ENCODE measurements at regions not wholly inside any gene's neighbourhood (a gene's known extent, or its start where the extent isn't known, plus 50 kb on each side); places are given as distances from the start of the nearest gene placed in this dataset.

DNA sequence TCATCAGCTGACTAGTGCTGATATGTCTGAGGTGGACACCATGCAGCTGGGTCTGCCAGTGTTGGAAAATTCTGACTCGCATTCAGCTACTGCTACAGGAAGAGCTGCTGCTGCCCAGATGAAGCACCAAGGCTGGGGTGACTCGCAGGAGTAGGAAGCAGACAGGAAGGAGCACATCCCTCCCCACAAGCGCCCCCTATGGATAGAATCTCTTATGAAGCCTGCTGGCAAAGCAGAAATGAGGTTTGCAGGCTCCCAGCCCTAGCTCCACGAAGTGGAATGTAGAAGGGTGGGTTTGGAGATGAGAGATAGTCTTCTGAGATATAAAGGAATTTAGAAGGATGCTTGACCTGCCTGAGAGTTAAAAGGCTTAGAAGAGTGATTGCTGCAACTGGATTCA lies 443.0 kb downstream of the ACTL7B start:
- TF ChIP-seq, protein P1, sequence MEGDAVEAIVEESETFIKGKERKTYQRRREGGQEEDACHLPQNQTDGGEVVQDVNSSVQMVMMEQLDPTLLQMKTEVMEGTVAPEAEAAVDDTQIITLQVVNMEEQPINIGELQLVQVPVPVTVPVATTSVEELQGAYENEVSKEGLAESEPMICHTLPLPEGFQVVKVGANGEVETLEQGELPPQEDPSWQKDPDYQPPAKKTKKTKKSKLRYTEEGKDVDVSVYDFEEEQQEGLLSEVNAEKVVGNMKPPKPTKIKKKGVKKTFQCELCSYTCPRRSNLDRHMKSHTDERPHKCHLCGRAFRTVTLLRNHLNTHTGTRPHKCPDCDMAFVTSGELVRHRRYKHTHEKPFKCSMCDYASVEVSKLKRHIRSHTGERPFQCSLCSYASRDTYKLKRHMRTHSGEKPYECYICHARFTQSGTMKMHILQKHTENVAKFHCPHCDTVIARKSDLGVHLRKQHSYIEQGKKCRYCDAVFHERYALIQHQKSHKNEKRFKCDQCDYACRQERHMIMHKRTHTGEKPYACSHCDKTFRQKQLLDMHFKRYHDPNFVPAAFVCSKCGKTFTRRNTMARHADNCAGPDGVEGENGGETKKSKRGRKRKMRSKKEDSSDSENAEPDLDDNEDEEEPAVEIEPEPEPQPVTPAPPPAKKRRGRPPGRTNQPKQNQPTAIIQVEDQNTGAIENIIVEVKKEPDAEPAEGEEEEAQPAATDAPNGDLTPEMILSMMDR (conservative IDR thresholded peaks at IDR 0.05; ENCODE audit: low read length) = no peak
- no peak for TF ChIP-seq EZH2phosphoT487 (IDR thresholded peaks at IDR 0.05; ENCODE audit: borderline replicate concordance)

All from Loucy (cell line).